ENCODE measurements at regions not wholly inside any gene's neighbourhood (a gene's known extent, or its start where the extent isn't known, plus 50 kb on each side); places are given as distances from the start of the nearest gene placed in this dataset.
A peak's percentile ranks its signal among the peaks of the same experiment; 100 is the strongest.

GRCh38 chr10:53489335-53490182 is 717.0 kb upstream of the MBL2 start:
- no peak for DNase-seq
- TF ChIP-seq CTCF (conservative IDR thresholded peaks at IDR 0.05), result no peak
- peaks cover 25 to 29% of the 10 kb centered on the region in 2 experiments for H3K4me1 Mint-ChIP-seq
- Histone ChIP-seq H2AK5ac (ENCODE audit: insufficient read length, low read length) (no peak overlapping the region), H4K5ac (ENCODE audit: insufficient read length, low read depth, low read length) (no peak overlapping the region), H3K14ac (ENCODE audit: insufficient read depth, low read length) (no peak overlapping the region), H2BK20ac (ENCODE audit: low read depth, low read length, poor library complexity, severe bottlenecking) (no peak overlapping the region), H3K56ac (ENCODE audit: insufficient read length, low read depth, low read length) (no peak overlapping the region), H2BK5ac (ENCODE audit: insufficient read length, low read length) (no peak overlapping the region), H3K79me1 (ENCODE audit: insufficient read depth, low read depth, low read length, poor library complexity, severe bottlenecking) (no peaks in the 10 kb centered on the region), H3T11ph (ENCODE audit: low read length) (no peak overlapping the region), H3K4me2 (ENCODE audit: insufficient read depth, insufficient read length, low read length) (no peak overlapping the region), H2BK120ac (ENCODE audit: low read depth, low read length, poor library complexity, severe bottlenecking) (no peak overlapping the region), H4K20me1 (ENCODE audit: control insufficient read depth, insufficient read depth, insufficient read length) (no peaks in the 10 kb centered on the region), H2BK15ac (ENCODE audit: low read depth, low read length) (no peak overlapping the region), H4K8ac (replicated peaks; ENCODE audit: insufficient read length, low read depth, low read length) (no peak overlapping the region), H3K18ac (ENCODE audit: insufficient read length, low read depth, low read length) (no peak overlapping the region), H2AFZ (ENCODE audit: low read length) (no peak overlapping the region), H3K79me2 (ENCODE audit: insufficient read depth, low read length) (no peaks in the 10 kb centered on the region), H3K9ac (ENCODE audit: extremely low read depth, insufficient read length, low read length) (no peak overlapping the region), H4K91ac (ENCODE audit: insufficient read length, low read depth, low read length) (no peak overlapping the region), H3K23me2 (ENCODE audit: insufficient read length, low read depth, low read length, poor library complexity, severe bottlenecking) (no peaks in the 10 kb centered on the region), H2BK12ac (ENCODE audit: insufficient read length, low read depth, low read length) (no peak overlapping the region), H3K27me3 (ENCODE audit: insufficient read depth, low read length) (no peaks in the 10 kb centered on the region), H3K9me3 (ENCODE audit: control insufficient read depth, low read depth, low read length) (peaks cover 23% of the 10 kb centered on the region), H3K27ac (ENCODE audit: insufficient read length, low read depth, low read length) (no peak overlapping the region), H3K23ac (ENCODE audit: insufficient read length, low read depth, low read length) (no peak overlapping the region), H3K4me1 (ENCODE audit: insufficient read depth, low read length) (peaks cover 5% of the 10 kb centered on the region; the same call in 1 of the 2 replicates), H3K4ac (ENCODE audit: low read depth, low read length) (no peak overlapping the region)
- peak overlapping the region in 2 of 3 experiments; percentile 74 to 90; a peak in 3 of 7 replicates for H3K27ac Mint-ChIP-seq
- no peaks in the 10 kb centered on the region for H3K27me3 Mint-ChIP-seq (ENCODE audit: low read depth)
- peaks cover 64 to 66% (median 66%) of the 10 kb centered on the region in 3 experiments for H3K36me3 Mint-ChIP-seq (ENCODE audit: insufficient read depth in 1 of 3, low read depth in 3 of 3)
- H3K9me3 Mint-ChIP-seq, result peaks cover 37 to 57% of the 10 kb centered on the region in 2 experiments
- no peak overlapping the region for H3K4me3 Mint-ChIP-seq
- WGBS (ENCODE audit: extremely low coverage, insufficient read length, low lambda C conversion rate), result no CpG with 5 or more reads among the region's 5 CpGs
